Skeletal muscle tissue (tissue), 3 donors: ENCODE measurements at regions not wholly inside any gene's neighbourhood (a gene's known extent, or its start where the extent isn't known, plus 50 kb on each side); places are given as distances from the start of the nearest gene placed in this dataset.

Experiments
- H3K27ac ChIP-seq: one replicate; pipeline ENCODE4 v1.7.0; 2013; ENCODE audit warnings: mild to moderate bottlenecking, low read depth, low read length, inconsistent platforms
- H3K27me3 ChIP-seq, 3 donors: one replicate each; pipeline ENCODE4 v1.7.0; 2013; ENCODE audit warnings: low read length in 3 of 3; ENCODE audit not compliant: control insufficient read depth in 3 of 3, insufficient read depth in 3 of 3
- H3K36me3 ChIP-seq, 3 donors: one replicate each; pipeline ENCODE4 v1.7.0; 2013; ENCODE audit warnings: low read length in 3 of 3; ENCODE audit not compliant: control insufficient read depth in 3 of 3, insufficient read depth in 3 of 3
- H3K4me1 ChIP-seq, 3 donors: one replicate each; pipeline ENCODE4 v1.7.0; 2013; ENCODE audit warnings: low read length in 3 of 3, mild to moderate bottlenecking in 3 of 3; ENCODE audit not compliant: control insufficient read depth in 3 of 3, insufficient read depth in 3 of 3
- H3K4me3 ChIP-seq, 3 donors: one replicate each; pipeline ENCODE4 v1.7.0; 2013; ENCODE audit warnings: low read length in 3 of 3
- H3K9ac ChIP-seq, 3 donors: one replicate each; pipeline ENCODE4 v1.7.0; 2013; ENCODE audit warnings: low read length in 3 of 3, mild to moderate bottlenecking in 3 of 3, moderate library complexity in 2 of 3, low read depth in 1 of 3
- H3K9me3 ChIP-seq, 3 donors: one replicate each; pipeline ENCODE4 v1.7.0; 2013; ENCODE audit warnings: low read length in 3 of 3; ENCODE audit not compliant: control insufficient read depth in 3 of 3
- donor health status: Osteomylitis.

DNA sequence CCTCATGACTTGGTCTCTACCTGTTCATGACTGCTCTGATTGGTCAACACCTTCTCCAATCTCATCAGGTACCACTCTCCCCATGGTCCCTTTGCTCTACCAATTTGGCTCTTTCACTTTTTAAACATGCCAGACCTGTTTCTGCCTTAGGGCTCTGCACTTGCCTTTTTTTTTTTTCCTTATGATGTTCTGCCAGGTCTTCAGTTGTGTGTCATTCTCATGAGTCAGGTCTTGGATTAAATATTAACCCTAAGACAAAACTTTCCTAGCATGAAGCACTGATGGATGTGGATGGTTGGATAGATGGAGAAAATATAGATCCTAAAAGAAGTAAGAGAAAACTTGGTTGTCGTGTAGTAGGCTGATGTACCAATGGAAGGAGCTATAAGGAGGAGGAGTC, 219.3 kb downstream of the TTC32 start:
- Histone ChIP-seq H3K9me3 (no peaks in the 10 kb centered on the region), H3K9ac (no peak overlapping the region), H3K27me3 (no peaks in the 10 kb centered on the region), H3K36me3 (no peaks in the 10 kb centered on the region), H3K4me3 (no peak overlapping the region), H3K27ac (no peak overlapping the region), H3K4me1 (peaks cover 0 to 8% (median 6%) of the 10 kb centered on the region in 3 donors)

DNA sequence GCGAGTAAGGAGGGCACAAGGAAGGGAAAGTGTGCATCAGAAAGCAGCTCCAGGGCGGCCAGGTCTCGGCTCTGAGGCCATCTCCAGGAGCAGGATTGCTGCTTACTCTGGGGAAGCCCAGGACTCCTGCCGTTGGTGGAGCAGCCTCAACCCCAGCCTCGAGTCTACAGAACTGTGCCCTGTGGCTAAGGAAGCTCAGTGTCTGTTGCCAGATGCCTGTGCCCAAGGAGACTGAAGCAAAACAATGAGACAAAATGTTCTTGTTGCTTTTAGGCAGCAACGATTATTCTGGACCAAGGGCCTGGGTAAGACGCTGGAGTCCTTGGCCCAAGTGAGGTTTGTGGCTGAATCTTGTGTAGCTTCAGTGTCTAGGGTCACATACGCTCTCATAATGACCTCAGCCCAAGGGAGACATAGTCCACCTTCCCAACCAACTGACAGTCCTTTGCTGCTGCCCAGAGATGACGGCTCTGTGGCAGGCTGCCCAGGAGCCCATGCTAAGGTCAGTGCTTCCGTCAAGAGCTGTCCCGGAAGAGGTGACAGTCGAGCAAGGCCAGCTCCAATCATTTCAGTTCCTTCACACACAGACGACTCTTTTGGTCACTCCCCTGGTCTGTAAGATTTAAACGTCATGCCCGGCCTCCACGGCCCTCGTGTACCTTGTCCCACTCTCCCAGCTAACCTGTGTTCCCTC, 223.8 kb downstream of the TTC32 start:
- Histone ChIP-seq H3K36me3 (no peaks in the 10 kb centered on the region), H3K27ac (no peak overlapping the region), H3K4me3 (no peak overlapping the region), H3K4me1 (peaks cover 4 to 10% (median 6%) of the 10 kb centered on the region in 3 donors), H3K9me3 (no peaks in the 10 kb centered on the region), H3K9ac (no peak overlapping the region), H3K27me3 (no peaks in the 10 kb centered on the region)

DNA sequence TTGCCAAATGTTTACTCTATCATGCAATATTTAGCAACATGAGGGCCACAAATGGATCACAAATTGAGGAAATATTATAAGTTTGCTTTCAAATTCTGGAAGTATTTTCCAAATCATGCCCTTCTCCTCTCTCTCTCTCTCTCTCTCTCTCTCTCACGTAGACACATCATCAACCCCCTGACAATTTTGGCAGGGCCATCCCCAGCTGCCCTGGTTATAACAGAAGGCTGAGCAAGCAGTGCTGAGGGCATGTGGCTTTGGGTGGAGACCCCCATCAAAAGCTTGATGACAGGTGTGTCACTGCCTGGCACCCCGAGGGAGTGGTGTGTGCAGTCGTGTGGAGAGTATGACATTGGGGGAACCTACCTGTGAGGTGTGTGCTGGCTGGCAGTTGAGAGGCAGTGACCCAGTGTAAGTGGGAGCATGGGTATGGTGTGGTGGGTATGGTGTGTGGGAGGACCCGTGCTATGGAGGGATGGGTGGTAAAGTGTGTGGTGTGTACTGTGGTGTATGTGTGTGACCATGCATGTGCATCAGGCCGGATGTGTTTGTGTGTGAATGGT, 224.5 kb downstream of the TTC32 start:
- no peak overlapping the region for H3K4me3 ChIP-seq
- no peaks in the 10 kb centered on the region for H3K9me3 ChIP-seq
- H3K9ac ChIP-seq, result no peak overlapping the region
- no peak overlapping the region for H3K27ac ChIP-seq
- no peaks in the 10 kb centered on the region for H3K27me3 ChIP-seq
- H3K4me1 ChIP-seq, result peaks cover 4 to 6% (median 5%) of the 10 kb centered on the region in 3 donors
- H3K36me3 ChIP-seq, result no peaks in the 10 kb centered on the region

DNA sequence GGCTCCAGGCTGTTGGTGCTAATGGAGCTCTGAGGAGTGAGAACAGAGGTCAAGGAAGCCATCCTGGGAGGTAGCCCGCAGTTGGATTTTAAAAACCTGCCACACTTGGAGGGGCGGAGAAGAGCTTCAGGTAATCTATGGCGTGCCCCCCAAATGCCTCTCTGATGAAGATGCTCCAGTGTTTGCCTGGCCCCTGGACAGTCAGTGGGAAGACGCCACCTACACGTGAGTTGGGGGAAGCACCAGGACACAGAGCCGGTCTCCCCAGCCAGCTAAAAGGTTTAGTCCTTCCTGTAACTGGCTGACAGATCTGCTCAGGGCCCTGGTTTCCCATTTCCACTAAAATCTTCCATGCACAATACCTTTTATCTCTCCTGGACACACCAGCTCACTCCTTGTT, 225.0 kb downstream of the TTC32 start:
- Histone ChIP-seq H3K4me1 (peaks cover 4 to 6% (median 5%) of the 10 kb centered on the region in 3 donors), H3K36me3 (no peaks in the 10 kb centered on the region), H3K9me3 (no peaks in the 10 kb centered on the region)

DNA sequence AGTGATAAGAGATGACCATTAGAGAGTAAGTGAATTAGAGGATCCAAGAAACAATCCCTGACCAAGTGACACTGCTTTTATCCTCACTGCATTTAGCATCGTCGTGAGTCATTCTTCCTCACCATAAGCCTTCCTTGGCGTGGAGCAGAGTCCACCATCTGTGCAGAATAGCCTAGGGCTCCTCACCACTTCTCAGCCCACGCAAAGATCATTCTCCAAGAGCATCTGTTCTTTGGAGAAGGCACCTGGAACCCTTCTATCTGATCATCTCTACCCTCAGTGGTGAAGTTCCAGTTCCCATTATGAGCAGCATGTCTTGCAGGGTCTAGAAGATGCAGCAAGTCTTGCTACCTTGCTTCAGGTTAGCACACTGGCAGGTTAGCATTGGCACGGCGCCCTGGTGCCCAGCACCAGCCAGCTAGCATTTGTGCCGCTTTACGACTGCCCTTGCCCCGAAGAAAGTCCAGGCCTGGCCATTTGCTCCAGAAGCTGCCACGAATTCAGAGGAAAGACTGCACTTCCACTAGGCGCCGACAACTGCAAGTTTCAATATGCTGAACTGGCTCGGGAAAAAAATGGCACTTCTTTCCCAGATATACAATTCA, 225.8 kb downstream of the TTC32 start:
- peaks cover 4 to 6% (median 5%) of the 10 kb centered on the region in 3 donors for H3K4me1 ChIP-seq

More for the DNA sequence above, 225.0 kb downstream of the TTC32 start:
- H3K4me3 ChIP-seq, result no peak overlapping the region
- H3K27me3 ChIP-seq, result no peaks in the 10 kb centered on the region
- H3K27ac ChIP-seq, result no peak overlapping the region
- no peak overlapping the region for H3K9ac ChIP-seq

DNA sequence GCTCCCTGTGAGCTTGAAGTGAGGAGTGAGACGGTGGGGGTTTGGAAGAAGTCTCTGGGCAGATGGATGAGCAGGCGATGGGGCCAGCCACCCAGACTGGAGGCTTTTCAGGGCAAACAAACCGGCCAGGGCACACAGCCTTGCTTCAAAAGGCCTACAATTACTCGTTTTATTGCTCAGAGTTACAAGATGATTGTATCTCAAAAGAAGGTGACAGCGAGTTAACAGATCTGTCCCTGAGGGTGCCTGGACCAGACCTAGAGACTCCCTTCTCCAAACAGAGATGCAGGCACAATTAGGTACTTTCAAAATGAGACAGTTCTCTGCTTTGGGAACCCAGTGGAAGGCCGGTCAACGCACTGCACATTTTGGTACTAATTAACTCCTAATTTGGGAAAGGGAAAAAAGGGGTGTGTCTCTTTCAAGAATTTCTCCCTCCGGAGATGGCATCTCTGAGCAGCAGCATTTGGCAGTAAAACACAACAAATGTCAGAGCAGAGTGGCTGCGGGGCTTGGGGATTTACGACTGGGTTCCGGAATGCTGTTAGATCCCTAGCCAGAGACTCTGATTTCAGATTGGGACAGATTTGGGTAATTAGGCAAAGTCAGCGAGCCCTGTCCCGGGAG, 226.7 kb downstream of the TTC32 start:
- Histone ChIP-seq H3K27me3 (peaks cover 0 to 2% (median 0%) of the 10 kb centered on the region in 3 donors), H3K36me3 (no peaks in the 10 kb centered on the region), H3K9ac (no peak overlapping the region), H3K9me3 (no peaks in the 10 kb centered on the region), H3K4me3 (no peak overlapping the region), H3K27ac (no peak overlapping the region), H3K4me1 (peaks cover 4 to 6% (median 5%) of the 10 kb centered on the region in 3 donors)

More for the DNA sequence above, 225.8 kb downstream of the TTC32 start:
- no peak overlapping the region for H3K27ac ChIP-seq
- no peak overlapping the region for H3K9ac ChIP-seq
- no peaks in the 10 kb centered on the region for H3K36me3 ChIP-seq
- peaks cover 0 to 2% (median 0%) of the 10 kb centered on the region in 3 donors for H3K27me3 ChIP-seq
- H3K9me3 ChIP-seq, result no peaks in the 10 kb centered on the region
- H3K4me3 ChIP-seq, result no peak overlapping the region

DNA sequence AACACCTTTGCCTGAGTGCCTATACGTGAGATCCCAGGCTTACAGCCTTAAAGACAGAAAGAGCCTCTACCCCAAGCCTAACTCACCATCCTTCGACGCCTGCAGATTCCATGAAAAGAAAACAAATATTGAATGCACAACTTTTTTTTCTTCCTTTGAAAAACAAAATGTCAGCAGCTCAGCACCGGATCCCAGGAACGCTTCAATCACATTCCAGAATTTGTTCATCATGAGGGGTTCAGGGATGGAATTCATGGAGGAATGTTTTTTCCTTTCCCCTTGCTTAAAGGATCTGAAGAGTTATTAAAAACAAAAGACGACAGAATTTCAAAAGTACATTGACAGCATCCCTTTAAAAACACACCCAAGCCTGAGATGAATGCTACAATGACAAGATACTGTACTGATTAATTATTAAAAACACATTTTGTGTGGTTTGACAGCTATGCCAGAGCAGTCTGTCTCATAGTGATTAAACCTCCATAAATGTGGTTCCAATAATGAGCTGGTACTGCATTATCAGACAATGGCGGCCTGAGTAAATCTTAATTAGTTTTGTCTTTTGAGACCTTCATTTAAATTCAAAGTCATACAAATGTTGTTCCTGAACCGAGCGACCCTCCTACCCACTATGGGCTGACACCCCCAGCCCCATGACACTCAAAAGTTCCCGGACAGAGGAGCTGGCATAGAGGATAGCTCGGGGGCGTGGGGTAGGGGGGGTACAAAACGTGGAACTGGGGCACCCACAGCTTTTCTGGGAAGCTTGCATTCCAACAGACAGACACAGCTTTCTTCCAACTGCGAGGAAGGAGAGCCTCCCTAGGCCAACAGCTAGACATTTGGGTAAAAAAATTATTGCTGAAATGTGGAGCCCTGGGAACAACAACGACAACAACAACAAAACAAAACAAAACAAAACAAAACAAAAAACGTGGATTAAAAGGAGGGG, 227.5 kb downstream of the TTC32 start:
- peaks cover 0 to 2% (median 0%) of the 10 kb centered on the region in 3 donors for H3K27me3 ChIP-seq
- H3K4me3 ChIP-seq, result no peak overlapping the region
- H3K4me1 ChIP-seq, result peaks cover 4 to 6% (median 5%) of the 10 kb centered on the region in 3 donors
- H3K9ac ChIP-seq, result no peak overlapping the region
- no peaks in the 10 kb centered on the region for H3K9me3 ChIP-seq
- no peaks in the 10 kb centered on the region for H3K36me3 ChIP-seq
- H3K27ac ChIP-seq, result no peak overlapping the region

DNA sequence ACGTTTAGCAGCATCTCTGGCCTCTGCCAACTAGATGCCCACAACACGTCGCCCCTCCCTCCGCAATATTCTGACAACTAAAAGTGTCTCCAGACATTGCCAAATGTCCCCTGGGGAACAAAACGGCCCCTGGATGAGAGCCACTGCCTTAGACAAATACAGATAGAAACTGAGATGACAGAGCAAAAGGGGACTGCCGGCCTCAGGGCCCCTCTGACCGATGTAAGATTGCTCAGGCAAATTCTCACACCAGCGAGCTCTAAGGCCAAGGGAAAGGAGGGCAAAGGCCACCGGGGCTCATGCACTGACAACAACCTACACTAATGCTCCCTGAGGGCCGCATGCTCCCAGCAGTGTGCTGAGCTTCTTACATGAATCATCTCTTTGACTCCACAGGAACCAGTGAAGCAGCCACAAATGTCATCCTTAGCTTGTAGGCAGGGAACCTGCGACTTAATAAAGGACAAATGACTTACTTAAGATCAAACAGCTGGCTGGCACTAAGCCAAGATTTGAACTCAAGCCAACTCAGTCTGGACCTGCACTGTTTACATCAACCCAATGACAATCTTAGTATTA, 228.5 kb downstream of the TTC32 start:
- Histone ChIP-seq H3K27ac (no peak overlapping the region), H3K4me3 (no peak overlapping the region), H3K9me3 (no peaks in the 10 kb centered on the region), H3K4me1 (peaks cover 4 to 6% (median 5%) of the 10 kb centered on the region in 3 donors), H3K36me3 (no peaks in the 10 kb centered on the region), H3K9ac (no peak overlapping the region), H3K27me3 (peaks cover 0 to 2% (median 0%) of the 10 kb centered on the region in 3 donors)

DNA sequence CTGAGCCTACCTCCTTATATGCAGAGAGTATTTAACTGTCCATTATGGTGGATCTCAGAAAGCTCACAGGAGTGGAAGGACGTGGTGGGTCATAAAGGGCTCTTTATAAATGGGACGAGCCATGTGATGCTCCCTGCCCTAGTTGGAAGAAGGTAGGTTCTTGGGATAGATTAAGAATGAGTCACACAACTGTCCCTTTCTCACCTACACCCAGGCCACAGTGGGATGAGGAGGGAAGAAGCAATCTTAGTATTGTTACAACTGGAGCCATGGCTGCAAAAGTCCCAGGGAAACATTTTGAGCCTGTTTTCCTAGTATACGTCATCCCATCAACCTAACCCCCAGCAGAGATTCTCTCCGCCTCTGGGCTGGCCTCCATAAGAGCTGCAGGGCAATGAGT, 229.9 kb downstream of the TTC32 start:
- H3K27me3 ChIP-seq, result peaks cover 0 to 2% (median 0%) of the 10 kb centered on the region in 3 donors
- H3K9ac ChIP-seq, result no peak overlapping the region
- H3K4me1 ChIP-seq, result peaks cover 0 to 6% (median 4%) of the 10 kb centered on the region in 3 donors
- H3K4me3 ChIP-seq, result no peak overlapping the region
- no peaks in the 10 kb centered on the region for H3K36me3 ChIP-seq
- H3K27ac ChIP-seq, result no peak overlapping the region
- no peaks in the 10 kb centered on the region for H3K9me3 ChIP-seq
